Glutamatergic neuron (in vitro differentiated cells): ENCODE measurements at regions not wholly inside any gene's neighbourhood (a gene's known extent, or its start where the extent isn't known, plus 50 kb on each side); places are given as distances from the start of the nearest gene placed in this dataset.

ENCODE experiments used
- DNase-seq: peaks from one replicate; pipeline ENCODE4 v3.0.0; 2022
- H3K27ac Mint-ChIP-seq: one replicate; pipeline ENCODE4 v1.8.0; 2020; ENCODE audit warnings: mild to moderate bottlenecking, mixed read lengths, inconsistent platforms; ENCODE audit not compliant: unreplicated experiment
- H3K27me3 Mint-ChIP-seq: one replicate; pipeline ENCODE4 v1.8.0; 2020; ENCODE audit warnings: mild to moderate bottlenecking, moderate library complexity, mixed read lengths, inconsistent platforms; ENCODE audit not compliant: unreplicated experiment
- H3K36me3 Mint-ChIP-seq: one replicate; pipeline ENCODE4 v1.8.0; 2020; ENCODE audit warnings: mild to moderate bottlenecking, mixed read lengths, inconsistent platforms; ENCODE audit not compliant: unreplicated experiment
- H3K4me1 Mint-ChIP-seq: one replicate; pipeline ENCODE4 v1.8.0; 2020; ENCODE audit warnings: mild to moderate bottlenecking, low read depth, mixed read lengths, inconsistent platforms; ENCODE audit not compliant: unreplicated experiment
- H3K4me3 Mint-ChIP-seq: one replicate; pipeline ENCODE4 v1.8.0; 2020; ENCODE audit warnings: mild to moderate bottlenecking, mixed read lengths, inconsistent platforms; ENCODE audit not compliant: unreplicated experiment
- H3K9me3 Mint-ChIP-seq: one replicate; pipeline ENCODE4 v1.8.0; 2020; ENCODE audit warnings: mild to moderate bottlenecking, moderate library complexity, mixed read lengths, inconsistent platforms; ENCODE audit not compliant: unreplicated experiment
- TF ChIP-seq, protein P1 (sequence below): fragments of 200-600 bp; sonication (generic); IDR thresholded peaks from one replicate; pipeline ENCODE4 v1.5.0; 2021; ENCODE audit not compliant: partially characterized antibody, unreplicated experiment

DNA sequence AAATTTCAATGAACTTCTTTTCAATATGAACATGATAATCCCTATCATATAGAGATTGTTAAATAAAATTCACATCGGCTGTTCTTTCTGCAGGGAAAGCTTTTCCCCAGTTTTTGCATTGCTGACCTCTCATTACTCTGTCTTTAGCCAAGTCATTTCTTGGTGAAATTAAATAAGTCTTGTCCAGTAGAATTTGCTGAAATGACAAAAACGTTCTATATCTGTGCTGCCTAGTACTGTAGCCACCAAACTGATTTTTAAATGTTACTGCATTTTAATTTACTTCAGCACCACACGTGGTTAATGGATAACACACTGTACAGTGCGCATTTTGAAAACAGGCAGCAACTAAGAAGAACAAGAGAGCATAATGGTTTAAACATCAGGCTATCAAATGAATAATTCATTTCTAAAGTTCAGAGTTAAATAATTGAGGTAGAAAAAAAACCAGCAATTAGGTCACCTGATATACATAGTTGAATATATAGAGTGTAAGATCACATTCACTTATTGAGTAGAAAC is 178.9 kb downstream of the LIG4 start:
- TF ChIP-seq, protein P1, sequence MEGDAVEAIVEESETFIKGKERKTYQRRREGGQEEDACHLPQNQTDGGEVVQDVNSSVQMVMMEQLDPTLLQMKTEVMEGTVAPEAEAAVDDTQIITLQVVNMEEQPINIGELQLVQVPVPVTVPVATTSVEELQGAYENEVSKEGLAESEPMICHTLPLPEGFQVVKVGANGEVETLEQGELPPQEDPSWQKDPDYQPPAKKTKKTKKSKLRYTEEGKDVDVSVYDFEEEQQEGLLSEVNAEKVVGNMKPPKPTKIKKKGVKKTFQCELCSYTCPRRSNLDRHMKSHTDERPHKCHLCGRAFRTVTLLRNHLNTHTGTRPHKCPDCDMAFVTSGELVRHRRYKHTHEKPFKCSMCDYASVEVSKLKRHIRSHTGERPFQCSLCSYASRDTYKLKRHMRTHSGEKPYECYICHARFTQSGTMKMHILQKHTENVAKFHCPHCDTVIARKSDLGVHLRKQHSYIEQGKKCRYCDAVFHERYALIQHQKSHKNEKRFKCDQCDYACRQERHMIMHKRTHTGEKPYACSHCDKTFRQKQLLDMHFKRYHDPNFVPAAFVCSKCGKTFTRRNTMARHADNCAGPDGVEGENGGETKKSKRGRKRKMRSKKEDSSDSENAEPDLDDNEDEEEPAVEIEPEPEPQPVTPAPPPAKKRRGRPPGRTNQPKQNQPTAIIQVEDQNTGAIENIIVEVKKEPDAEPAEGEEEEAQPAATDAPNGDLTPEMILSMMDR: no peak
- H3K27ac Mint-ChIP-seq: no peak overlapping the region
- H3K36me3 Mint-ChIP-seq: no peaks in the 10 kb centered on the region
- H3K9me3 Mint-ChIP-seq: no peaks in the 10 kb centered on the region
- no peak for DNase-seq
- no peaks in the 10 kb centered on the region for H3K27me3 Mint-ChIP-seq
- no peak overlapping the region for H3K4me3 Mint-ChIP-seq
- H3K4me1 Mint-ChIP-seq: no peaks in the 10 kb centered on the region

DNA sequence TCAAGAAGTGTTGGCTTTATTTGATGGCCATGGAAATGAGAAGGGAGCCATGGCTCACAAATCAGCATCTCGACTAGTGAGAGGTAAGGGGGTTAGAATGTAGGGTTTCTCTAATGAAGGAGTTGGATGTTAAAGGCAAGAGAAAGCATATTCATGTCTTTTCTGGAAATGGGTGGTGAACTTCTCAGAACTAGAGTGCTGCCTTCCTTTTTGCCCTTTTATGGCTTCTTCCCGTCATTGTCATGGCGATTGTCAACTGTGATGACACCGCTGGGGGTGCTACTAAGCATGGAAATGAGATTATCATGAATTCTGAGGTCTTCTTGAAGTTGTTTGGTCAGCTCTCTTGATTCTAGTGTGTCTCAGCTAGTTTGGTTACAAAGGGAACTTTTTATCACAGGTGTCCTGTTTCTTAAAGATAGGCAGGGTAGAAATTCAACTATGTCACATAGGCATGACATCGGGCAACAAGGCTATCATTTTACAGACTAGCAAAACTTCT is 180.4 kb downstream of the LIG4 start:
- no peaks in the 10 kb centered on the region for H3K27me3 Mint-ChIP-seq
- no peaks in the 10 kb centered on the region for H3K9me3 Mint-ChIP-seq
- DNase-seq: no peak
- no peak overlapping the region for H3K4me3 Mint-ChIP-seq
- no peaks in the 10 kb centered on the region for H3K4me1 Mint-ChIP-seq
- TF ChIP-seq, protein P1: no peak
- H3K27ac Mint-ChIP-seq: no peak overlapping the region
- no peaks in the 10 kb centered on the region for H3K36me3 Mint-ChIP-seq

DNA sequence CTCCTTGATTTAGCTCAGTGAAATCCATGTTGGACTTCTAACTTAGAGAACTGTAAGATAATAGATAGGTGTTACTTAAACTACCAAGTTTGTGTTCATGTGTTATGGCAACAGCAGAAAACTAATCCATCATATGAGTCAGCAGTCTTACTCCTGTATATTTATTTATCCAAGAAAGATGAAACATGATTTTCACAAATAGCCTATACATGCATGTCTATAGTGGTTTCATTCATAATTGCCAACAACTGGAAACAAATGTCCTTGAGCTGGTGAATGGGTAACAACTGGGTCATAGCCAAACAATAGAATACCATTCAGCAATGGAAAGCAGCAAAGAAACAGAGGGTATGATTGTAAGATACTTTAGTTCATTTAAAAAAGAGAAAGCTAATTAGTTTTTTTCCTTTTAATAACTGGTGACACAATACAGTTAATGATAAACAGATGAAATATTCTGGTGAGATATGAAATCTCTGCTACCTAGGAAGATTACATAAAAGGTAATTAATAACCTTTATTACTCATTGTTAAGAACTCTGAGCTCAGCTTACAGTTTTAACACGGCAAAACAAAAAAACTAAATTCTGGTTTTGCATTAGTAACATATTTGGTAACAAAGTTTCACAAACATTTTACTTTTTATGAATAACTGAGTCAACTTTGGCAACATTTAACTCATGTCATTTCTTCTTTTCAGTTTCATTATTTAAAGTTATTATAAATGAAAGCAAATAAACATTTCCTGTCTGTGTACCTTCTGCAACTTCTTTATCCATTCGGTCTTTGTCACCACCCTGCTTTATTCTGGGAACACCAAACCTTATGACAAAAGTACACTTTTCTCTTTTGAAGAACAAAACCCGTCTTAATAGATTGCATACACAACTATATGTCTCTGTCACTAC is 181.3 kb downstream of the LIG4 start:
- Mint-ChIP-seq H3K27me3 (no peaks in the 10 kb centered on the region), H3K9me3 (no peaks in the 10 kb centered on the region)

DNA sequence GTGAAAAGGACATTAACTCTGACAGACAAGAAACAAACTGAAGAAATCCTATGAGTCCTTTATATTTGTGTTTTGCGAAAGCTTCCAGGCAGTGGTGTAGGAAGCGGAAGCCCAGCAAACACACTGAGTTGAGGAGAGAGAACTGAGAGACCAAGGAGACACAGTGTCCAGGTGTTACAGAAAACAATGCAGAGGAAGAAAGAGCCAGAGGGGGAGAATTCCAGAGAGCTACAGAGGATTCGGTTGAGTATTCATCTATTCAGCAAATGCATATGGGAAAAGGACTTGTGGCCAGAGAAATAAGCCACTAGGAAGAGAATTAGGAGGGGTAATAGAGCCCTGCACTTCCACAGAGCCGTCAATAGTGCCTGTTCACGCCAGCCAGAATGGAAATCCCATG is 183.5 kb downstream of the LIG4 start:
- no peak for DNase-seq
- TF ChIP-seq, protein P1: no peak
- Mint-ChIP-seq H3K4me3 (no peak overlapping the region), H3K4me1 (no peaks in the 10 kb centered on the region), H3K27me3 (no peaks in the 10 kb centered on the region), H3K27ac (no peak overlapping the region), H3K36me3 (no peaks in the 10 kb centered on the region), H3K9me3 (no peaks in the 10 kb centered on the region)

More for the DNA sequence above, 181.3 kb downstream of the LIG4 start:
- Mint-ChIP-seq H3K36me3 (no peaks in the 10 kb centered on the region), H3K4me1 (no peaks in the 10 kb centered on the region), H3K27ac (no peak overlapping the region), H3K4me3 (no peak overlapping the region)
- DNase-seq: no peak
- TF ChIP-seq, protein P1: no peak

DNA sequence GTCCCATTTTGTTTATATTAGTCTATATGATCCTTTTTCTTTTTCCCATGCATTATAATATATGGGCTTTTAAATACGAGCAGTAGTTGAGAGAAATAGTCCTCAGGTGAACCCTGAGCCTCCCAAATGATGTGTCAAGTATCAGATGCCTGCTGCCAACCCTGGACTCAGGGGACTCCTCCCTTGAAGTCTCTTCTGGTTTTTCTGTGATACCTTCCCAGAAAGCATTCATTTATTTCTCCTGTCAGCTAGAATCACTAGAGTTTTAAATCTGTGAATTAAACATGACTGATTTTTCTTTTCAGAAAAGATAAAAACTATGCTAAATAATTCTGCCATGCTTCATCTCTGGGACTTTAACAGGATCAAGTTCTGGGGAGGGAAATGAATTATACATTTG is 184.6 kb downstream of the LIG4 start:
- no peak for DNase-seq
- H3K27me3 Mint-ChIP-seq: no peaks in the 10 kb centered on the region
- no peak overlapping the region for H3K4me3 Mint-ChIP-seq
- H3K4me1 Mint-ChIP-seq: no peaks in the 10 kb centered on the region
- no peaks in the 10 kb centered on the region for H3K9me3 Mint-ChIP-seq
- no peaks in the 10 kb centered on the region for H3K36me3 Mint-ChIP-seq
- TF ChIP-seq, protein P1: no peak
- H3K27ac Mint-ChIP-seq: no peak overlapping the region
